Left hindlimb (tissue), 1 donor: ENCODE measurements at regions not wholly inside any gene's neighbourhood (a gene's known extent, or its start where the extent isn't known, plus 50 kb on each side); places are given as distances from the start of the nearest gene placed in this dataset.

Source experiments
- DNase-seq: peaks from one replicate; pipeline ENCODE4 v3.0.0-alpha.2; 2018

DNA sequence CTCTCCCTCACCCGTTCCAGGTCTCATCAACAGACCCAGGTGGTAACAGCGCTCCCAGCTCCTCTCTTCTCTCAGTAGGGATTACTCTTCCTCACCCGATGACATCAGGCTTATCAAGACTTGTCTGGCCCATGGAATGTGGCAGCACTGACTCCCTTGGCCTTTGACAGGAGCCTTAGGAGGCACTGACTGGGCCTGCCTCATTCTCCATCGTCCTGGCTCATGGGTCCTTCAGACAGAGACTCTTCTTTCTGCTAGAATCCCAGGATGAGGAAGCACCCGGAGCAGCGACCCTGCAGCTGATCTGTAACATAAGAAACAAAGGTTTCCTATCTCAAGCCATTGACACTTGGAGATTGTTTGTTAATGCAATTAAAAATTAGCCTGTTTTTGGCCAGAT, 1063.6 kb downstream of the TBC1D22A start:
- DNase-seq, result no peak

GRCh38 chr22:47822422-47822821, 1060.0 kb downstream of the TBC1D22A start:
- no peak for DNase-seq

- no peak for DNase-seq
Measured at GRCh38 chr22:47818496-47818895, 1056.0 kb downstream of the TBC1D22A start.

DNA sequence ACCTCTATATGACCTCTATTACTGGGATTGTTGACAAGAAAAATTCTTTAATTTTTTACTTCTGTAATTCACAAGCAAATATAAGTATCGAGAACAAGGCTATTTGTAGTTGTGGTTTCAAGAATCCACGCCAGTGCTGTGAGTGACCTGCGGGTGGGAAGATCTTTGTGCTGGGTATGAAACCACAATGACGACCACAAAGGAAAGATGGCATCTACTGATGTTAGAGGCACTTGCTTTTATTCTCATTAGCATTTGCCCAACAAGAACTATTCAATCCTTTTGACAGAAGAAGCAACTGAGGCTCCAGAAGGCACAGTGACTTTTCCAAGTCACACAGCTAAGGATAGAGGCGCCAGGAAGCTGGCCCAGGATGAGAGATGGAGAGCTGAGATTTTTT, 1054.9 kb downstream of the TBC1D22A start:
- no peak for DNase-seq

DNA sequence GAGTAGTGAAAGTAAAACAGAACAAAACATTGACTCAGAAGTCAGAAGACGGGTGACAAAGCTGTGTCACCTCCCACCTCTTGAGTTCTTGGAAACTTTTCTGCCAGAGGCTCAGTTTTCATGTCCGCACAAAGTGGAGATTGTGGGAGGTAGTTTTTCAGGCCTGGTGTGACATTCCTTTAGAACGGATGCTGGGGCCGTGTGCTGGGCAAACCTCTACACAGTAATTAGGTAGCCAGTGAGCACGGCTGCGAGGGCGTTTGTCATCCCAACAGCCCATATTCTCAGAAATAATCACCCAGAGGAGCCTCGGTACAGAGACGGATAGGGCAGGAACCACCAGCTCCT, 1054.4 kb downstream of the TBC1D22A start:
- DNase-seq, result no peak

GRCh38 chr22:47816121-47816862, 1053.8 kb downstream of the TBC1D22A start:
- DNase-seq, result no peak

DNA sequence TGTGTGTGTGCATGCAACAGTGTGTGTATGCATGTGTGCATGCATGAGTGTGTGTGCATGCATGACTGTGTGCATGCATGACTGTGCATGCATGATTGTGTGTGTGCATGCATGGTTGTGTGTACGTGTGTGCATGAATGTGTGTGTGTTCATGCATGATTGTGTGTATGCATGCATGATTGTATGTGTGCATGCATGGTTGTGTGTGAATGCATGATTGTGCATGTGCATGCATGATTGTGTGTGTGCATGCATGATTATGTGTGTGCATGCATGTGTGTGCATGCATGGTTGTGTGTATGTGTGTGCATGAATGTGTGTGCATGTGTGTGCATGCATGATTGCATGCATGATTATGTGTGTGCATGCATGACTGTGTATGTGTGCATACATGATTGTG, 1052.0 kb downstream of the TBC1D22A start:
- DNase-seq, result no peak

- no peak for DNase-seq
Measured at GRCh38 chr22:47813661-47814060, 1051.2 kb downstream of the TBC1D22A start.

GRCh38 chr22:47811971-47812370, 1049.5 kb downstream of the TBC1D22A start:
- DNase-seq, result no peak

DNA sequence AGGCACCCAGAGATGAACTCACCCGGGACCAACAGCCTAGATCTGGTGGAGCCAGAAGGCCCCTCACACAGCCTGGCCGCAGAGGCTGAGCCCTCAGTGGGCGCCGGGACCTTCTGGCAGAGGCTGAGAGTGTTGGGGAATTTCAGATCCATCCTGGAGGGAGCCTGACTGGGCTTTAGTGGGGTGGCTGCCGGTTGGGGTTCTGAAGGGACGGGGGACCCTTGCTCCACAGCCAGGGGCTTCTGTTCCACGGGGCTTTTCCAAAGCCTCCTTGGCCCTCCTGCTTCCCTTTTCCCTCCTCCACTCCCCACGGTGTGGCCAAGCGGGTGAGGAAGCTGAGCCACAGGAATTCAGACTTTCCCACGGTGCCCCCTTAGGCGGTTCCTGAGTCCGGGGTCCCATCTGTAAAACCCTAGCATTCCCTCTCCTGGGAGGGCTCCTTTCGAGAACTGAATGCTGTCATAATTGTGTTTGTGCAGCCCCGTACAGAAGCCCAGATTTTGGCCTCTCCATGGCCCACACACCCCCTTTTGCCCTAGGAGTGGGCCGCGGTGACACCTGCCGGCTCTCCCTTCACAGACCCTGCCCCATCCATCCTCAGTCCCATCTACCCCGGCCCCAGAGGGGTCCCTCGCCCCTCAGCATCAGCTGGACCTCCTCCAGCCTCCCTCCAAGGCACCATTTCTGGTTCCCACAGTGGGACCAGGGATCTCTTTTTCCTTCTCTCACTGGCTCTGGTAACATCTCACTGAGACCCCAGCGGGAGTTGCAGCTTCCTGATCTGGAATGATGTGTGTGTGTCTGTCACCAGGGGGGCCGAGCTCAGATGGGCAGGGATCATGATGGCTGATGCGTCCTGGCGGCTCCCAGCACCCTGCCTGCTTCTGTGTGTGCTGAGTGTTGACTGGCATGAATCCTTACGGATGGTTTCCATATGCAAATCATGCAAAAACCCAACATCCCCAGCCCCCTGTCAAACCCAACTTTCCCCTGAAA, 1048.4 kb downstream of the TBC1D22A start:
- DNase-seq, result no peak

DNA sequence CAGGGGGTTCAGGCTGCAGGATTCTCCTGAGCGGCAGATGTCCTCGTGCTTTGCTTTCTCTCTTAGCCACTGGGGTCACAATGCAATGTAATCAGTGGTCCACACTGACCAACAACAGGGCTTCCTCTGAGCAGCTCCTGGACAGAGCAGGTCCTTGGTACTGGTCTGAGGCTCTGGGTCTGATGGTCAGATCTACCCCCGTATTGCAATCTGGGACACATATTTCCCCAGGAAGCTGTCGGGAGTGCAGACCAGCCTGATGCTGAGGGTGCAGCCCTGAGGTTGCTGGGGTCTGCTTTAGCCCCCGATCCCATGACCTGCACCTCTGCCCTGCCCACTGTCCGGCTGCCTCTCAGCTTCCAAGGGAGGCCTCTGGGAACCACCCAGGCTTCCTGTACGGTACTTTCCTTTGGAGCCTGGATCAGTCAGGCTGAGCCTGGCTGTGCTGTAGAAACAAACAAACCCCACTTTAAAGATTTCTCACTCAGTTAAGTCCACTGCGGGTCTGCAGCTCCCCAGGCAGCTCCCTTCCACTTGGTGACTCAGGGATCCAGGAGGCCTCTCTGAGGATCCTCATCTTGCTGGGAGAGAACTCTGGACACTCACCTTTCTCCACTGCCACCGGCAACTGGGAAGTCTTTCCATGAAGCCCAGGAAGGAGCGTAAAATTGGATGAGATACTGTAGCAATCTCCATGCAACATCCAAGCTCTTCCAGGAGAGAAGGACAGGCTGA, 1046.6 kb downstream of the TBC1D22A start:
- DNase-seq, result no peak

DNA sequence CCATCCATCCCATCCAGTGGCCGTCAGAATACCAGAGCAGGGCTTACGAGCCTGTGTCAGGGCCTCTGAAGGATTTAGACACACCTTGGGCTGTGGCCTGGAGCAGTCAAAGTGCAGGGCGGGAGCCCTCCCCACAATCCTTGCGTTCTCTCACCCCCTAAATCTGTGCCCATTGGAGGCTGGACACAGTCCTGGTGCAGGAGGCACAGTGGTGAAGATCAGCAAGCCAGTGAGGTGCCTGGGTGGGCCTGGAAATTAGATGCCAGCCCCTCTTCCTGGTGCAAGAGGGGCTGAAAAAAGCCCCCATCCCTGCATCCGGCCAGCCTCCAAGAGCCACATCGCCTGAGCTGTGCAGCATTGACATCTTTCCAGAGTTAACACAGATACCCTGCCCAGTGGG, 1045.8 kb downstream of the TBC1D22A start:
- DNase-seq, result no peak

DNA sequence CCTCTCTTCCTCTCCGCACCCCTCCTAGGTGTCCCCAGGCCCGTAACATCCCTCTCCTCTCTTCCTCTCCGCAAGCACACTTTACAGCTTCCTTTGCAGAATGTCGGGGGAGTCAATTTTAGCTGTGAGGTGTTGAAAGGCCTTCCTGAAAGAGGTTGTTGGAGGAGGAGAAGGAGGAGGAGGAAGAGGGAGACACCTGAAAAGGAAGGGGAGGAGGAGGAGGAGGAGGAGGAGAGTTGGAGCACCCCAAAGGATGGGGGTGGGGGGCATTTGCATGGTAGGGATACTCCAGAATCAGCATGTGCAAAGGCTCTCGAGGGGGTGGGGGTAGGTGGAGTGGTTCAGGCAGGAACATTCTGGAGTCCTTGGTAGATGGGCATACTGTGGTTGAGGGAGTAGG, 1045.1 kb downstream of the TBC1D22A start:
- no peak for DNase-seq

DNA sequence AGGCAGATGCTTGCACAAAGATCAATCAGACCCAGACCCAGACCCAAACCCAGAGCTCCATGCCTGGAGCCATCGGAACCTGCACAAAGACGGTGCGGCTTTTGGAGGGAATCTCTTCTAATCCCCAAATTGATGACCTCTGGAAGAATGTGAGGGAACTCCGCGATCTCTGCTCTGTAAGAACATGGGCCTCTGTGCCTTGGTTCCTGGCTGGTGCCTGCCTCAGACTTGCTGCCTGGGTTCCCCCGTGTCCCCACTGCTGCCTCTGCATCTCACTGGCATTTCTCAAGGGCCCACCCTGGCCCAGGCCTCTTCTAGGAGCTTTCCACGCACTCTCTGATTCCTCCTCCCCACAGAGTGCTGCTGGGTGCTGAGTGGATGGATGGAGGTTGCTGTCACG, 1044.4 kb downstream of the TBC1D22A start:
- no peak for DNase-seq

DNA sequence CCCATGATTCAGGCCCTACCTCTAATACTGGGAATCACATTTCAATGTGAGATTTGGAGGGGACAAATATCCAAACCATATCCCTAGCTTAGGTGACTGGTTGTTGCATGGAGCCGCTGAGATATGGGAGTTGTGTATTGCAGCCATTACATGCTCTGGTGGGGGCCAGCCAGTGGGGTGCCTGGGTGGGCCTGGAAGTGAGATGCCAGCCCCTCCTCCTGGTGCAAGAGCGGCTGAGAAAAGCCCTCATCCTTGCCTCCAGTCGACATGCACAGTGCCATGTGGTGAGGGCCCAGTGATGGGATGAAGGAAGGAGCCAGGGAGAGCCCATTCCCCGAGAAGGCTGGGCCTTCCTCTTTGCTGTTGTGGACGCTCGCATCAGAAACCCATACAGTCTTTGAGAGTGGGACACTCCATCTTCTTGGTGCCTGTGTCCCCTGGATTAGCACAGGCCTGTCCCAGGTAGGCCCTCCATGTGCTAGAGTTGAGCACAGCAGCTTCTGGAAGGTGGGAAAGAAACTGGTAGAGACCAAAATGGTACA, 1043.0 kb downstream of the TBC1D22A start:
- no peak for DNase-seq

DNA sequence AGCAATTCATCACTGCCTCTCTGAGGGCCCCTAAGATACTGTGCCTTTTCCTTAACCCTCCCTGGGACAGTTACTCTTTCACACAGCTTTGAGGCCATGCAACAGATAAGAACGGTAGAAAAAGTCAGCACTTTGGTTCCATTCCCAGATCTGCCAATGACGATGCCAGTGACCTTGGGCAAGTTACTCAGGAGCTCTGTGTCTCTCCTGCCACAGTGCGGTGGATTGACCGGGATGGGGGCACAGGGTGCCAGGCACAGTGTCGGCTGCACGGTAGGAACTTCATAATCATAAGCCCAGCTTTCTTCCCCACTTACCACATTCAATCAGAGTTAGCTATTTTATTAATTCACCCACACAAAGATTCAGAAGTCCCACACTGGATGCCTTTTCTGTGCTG, 1041.8 kb downstream of the TBC1D22A start:
- no peak for DNase-seq

GRCh38 chr22:47802421-47802820, 1040.0 kb downstream of the TBC1D22A start:
- DNase-seq, result no peak

DNA sequence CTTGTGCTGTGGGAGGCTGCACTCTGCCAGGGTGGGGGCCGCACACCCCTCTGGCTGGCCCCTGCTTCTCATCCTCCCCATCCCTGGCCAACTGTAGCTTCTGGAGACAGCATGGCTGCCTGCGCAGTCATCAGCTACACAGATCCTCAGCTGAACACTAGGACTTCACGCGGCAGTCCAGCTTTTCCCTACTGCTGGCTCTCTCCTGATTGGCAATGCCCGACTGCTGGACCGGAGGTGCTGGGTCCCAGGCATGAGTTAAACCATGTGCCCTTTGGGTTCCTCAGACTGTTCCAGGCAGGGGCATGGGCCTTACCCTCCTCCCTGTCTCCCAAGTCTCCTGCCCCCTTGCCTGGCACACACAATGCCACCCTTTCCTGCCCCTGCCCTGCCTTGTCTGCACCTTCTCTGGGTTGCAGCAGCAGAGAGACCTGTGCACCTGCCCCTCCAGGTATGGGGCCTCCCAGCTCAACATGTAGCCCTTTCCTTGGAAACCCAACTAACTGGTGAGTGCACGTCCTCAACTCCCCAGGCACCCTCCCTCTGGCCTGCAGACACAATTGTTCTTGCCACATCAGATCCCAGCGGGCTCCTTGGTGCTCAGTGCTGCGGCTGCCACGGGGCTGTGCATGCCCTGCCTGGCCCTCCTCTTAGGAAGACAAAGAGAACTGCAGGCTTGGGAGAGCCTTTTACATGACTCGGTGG, 1039.2 kb downstream of the TBC1D22A start:
- DNase-seq, result no peak

DNA sequence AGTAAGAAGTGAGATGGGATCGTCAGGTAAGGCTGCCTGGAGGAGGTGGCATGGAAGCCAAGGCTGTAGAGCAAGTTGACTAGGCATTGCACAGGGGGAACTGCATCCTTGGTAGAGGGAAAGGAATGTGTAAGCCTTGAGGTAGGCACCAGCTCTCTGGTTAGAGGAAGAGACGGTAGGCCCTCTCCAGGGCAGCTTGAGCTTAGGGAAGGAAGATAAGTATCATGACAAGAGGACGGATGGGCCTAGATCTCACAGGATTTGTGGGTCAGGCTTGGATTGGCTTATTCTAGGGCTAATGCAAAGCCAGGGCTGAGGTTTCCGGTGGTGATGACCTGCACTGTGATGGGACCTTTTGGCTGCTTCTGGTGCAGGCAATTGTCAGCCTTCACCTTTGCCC, 1035.8 kb downstream of the TBC1D22A start:
- DNase-seq, result no peak

GRCh38 chr22:47797342-47797945, 1035.0 kb downstream of the TBC1D22A start:
- no peak for DNase-seq

- no peak for DNase-seq
Measured at GRCh38 chr22:47796128-47796908, 1033.9 kb downstream of the TBC1D22A start.
